ENCODE measurements at regions not wholly inside any gene's neighbourhood (a gene's known extent, or its start where the extent isn't known, plus 50 kb on each side); places are given as distances from the start of the nearest gene placed in this dataset.

- DNase-seq (ENCODE audit: low spot score in 2 of 2), result no peak
- no peak overlapping the region for H3K4me3 ChIP-seq
- H3K4me1 ChIP-seq, result peaks cover 4% of the 10 kb centered on the region
- 28% methylated on average over 1 of the region's 1 CpG for WGBS
- TF ChIP-seq CTCF (IDR thresholded peaks at IDR 0.05) (no peak), EP300 (IDR thresholded peaks at IDR 0.05) (no peak), POLR2A (IDR thresholded peaks at IDR 0.05) (no peak), POLR2AphosphoS5 (IDR thresholded peaks at IDR 0.05) (no peak)
- no peaks in the 10 kb centered on the region for H3K27me3 ChIP-seq
- H3K36me3 ChIP-seq, result no peaks in the 10 kb centered on the region
- H3K9me3 ChIP-seq, result no peaks in the 10 kb centered on the region
- no peak overlapping the region for H3K27ac ChIP-seq
Observed at GRCh38 chr4:126051689-126052424, 737.1 kb downstream of the FAT4 start.

GRCh38 chr4:126056116-126056650, 741.4 kb downstream of the FAT4 start:
- H3K9me3 ChIP-seq, result no peaks in the 10 kb centered on the region
- no peaks in the 10 kb centered on the region for H3K27me3 ChIP-seq
- no peak overlapping the region for H3K4me3 ChIP-seq
- 47% methylated on average over 2 of the region's 2 CpGs for WGBS
- H3K27ac ChIP-seq, result no peak overlapping the region
- peaks cover 4% of the 10 kb centered on the region for H3K4me1 ChIP-seq
- no peak for TF ChIP-seq POLR2A (IDR thresholded peaks at IDR 0.05)
- TF ChIP-seq EP300 (IDR thresholded peaks at IDR 0.05), result no peak
- no peak for TF ChIP-seq POLR2AphosphoS5 (IDR thresholded peaks at IDR 0.05)
- no peak for TF ChIP-seq CTCF (IDR thresholded peaks at IDR 0.05)
- H3K36me3 ChIP-seq, result no peaks in the 10 kb centered on the region
- no peak for DNase-seq (ENCODE audit: low spot score in 2 of 2)

- Histone ChIP-seq H3K27ac (no peak overlapping the region), H3K4me3 (no peak overlapping the region), H3K36me3 (no peaks in the 10 kb centered on the region), H3K4me1 (peaks cover 2% of the 10 kb centered on the region), H3K9me3 (no peaks in the 10 kb centered on the region), H3K27me3 (no peaks in the 10 kb centered on the region)
- TF ChIP-seq CTCF (IDR thresholded peaks at IDR 0.05) (no peak), EP300 (IDR thresholded peaks at IDR 0.05) (no peak)
- DNase-seq (ENCODE audit: low spot score in 2 of 2), result no peak
Observed at GRCh38 chr4:126057371-126057770, 742.6 kb downstream of the FAT4 start.

GRCh38 chr4:126058596-126058995, 743.8 kb downstream of the FAT4 start:
- H3K27ac ChIP-seq, result no peak overlapping the region

More at GRCh38 chr4:126058596-126058995, 743.8 kb downstream of the FAT4 start:
- Histone ChIP-seq H3K4me1 (no peaks in the 10 kb centered on the region), H3K27me3 (no peaks in the 10 kb centered on the region), H3K4me3 (no peak overlapping the region), H3K9me3 (no peaks in the 10 kb centered on the region), H3K36me3 (no peaks in the 10 kb centered on the region)
- TF ChIP-seq EP300 (IDR thresholded peaks at IDR 0.05) (no peak), CTCF (IDR thresholded peaks at IDR 0.05) (no peak), POLR2A (IDR thresholded peaks at IDR 0.05) (no peak), POLR2AphosphoS5 (IDR thresholded peaks at IDR 0.05) (no peak)
- no peak for DNase-seq (ENCODE audit: low spot score in 2 of 2)
- 80% methylated on average over 2 of the region's 2 CpGs for WGBS

All from suprapubic skin (tissue), 4 donors.